ENCODE measurements at regions not wholly inside any gene's neighbourhood (a gene's known extent, or its start where the extent isn't known, plus 50 kb on each side); places are given as distances from the start of the nearest gene placed in this dataset.

GRCh38 chr18:47710451-47710850 lies 220.0 kb downstream of the SMAD2 start:
- Histone ChIP-seq H3K4me1 (ENCODE audit: control insufficient read depth, extremely low read depth, insufficient read depth, low read length) (no peaks in the 10 kb centered on the region), H3K4me2 (ENCODE audit: insufficient read depth, low read length) (no peak overlapping the region), H3K27ac (ENCODE audit: insufficient read depth, low read depth, low read length) (no peak overlapping the region), H3K79me2 (ENCODE audit: control insufficient read depth, insufficient read depth, low read length) (no peaks in the 10 kb centered on the region), H3K9me3 (replicated peaks; ENCODE audit: control insufficient read depth, insufficient read depth, low read length) (no peaks in the 10 kb centered on the region), H3K9ac (replicated peaks; ENCODE audit: extremely low read depth, insufficient read depth, low read length) (no peak overlapping the region), H3K27me3 (ENCODE audit: control insufficient read depth in 2 of 2, insufficient read depth in 2 of 2, low read length in 2 of 2) (no peaks in the 10 kb centered on the region), H3K4me3 (replicated peaks in 1 of 3; ENCODE audit: insufficient read depth in 1 of 3, low read depth in 1 of 3, low read length in 3 of 3) (no peak overlapping the region), H2AFZ (ENCODE audit: low read depth, low read length) (no peak overlapping the region), H3K9me1 (replicated peaks; ENCODE audit: control insufficient read depth, extremely low read depth, insufficient read depth, low read length) (no peaks in the 10 kb centered on the region), H3K36me3 (ENCODE audit: control insufficient read depth in 2 of 2, extremely low read depth in 1 of 2, insufficient read depth in 2 of 2, low read length in 2 of 2) (no peaks in the 10 kb centered on the region), H4K20me1 (replicated peaks; ENCODE audit: control insufficient read depth, extremely low read depth, insufficient read depth, low read length) (no peaks in the 10 kb centered on the region)
- BruUV-seq (replicated peaks), result no TSS peak
- TF ChIP-seq GATA2 (IDR thresholded peaks at IDR 0.05; ENCODE audit: insufficient read depth, insufficient read length, low read depth, low read length) (no peak), POLR2A (IDR thresholded peaks at IDR 0.05; ENCODE audit: low read depth, low read length) (no peak), MAX (IDR thresholded peaks at IDR 0.05; ENCODE audit: insufficient read depth, insufficient read length) (no peak), FOS (IDR thresholded peaks at IDR 0.05; ENCODE audit: borderline replicate concordance, insufficient read depth, low read length) (no peak), JUN (IDR thresholded peaks at IDR 0.05; ENCODE audit: borderline replicate concordance, insufficient read depth, insufficient read length, low read depth) (no peak), POLR2AphosphoS5 (IDR thresholded peaks at IDR 0.05; ENCODE audit: insufficient read depth, low read depth, low read length) (no peak), EZH2 (IDR thresholded peaks at IDR 0.05; ENCODE audit: borderline replicate concordance, low read depth, low read length, severe bottlenecking) (no peak), MYC (IDR thresholded peaks at IDR 0.05; ENCODE audit: low read depth, low read length) (no peak)
- TF ChIP-seq, protein P1, sequence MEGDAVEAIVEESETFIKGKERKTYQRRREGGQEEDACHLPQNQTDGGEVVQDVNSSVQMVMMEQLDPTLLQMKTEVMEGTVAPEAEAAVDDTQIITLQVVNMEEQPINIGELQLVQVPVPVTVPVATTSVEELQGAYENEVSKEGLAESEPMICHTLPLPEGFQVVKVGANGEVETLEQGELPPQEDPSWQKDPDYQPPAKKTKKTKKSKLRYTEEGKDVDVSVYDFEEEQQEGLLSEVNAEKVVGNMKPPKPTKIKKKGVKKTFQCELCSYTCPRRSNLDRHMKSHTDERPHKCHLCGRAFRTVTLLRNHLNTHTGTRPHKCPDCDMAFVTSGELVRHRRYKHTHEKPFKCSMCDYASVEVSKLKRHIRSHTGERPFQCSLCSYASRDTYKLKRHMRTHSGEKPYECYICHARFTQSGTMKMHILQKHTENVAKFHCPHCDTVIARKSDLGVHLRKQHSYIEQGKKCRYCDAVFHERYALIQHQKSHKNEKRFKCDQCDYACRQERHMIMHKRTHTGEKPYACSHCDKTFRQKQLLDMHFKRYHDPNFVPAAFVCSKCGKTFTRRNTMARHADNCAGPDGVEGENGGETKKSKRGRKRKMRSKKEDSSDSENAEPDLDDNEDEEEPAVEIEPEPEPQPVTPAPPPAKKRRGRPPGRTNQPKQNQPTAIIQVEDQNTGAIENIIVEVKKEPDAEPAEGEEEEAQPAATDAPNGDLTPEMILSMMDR (IDR thresholded peaks at IDR 0.05; ENCODE audit: extremely low read depth in 1 of 2, insufficient read depth in 1 of 2, low read depth in 1 of 2, low read length in 2 of 2), result no peak
- ChIA-PET CTCF (no interaction called here), POLR2A (no interaction called here)
- no peak for FAIRE-seq
- dilution Hi-C loops (cut with MboI; ENCODE audit: extremely low pct_ligation_motif_present, low sequenced_read_pairs), result no loop called here
- no peak for DNase-seq (ENCODE audit: low read depth, low spot score)
- intact Hi-C loops (cut with micrococcal nuclease), result no loop called here
